ENCODE measurements at regions not wholly inside any gene's neighbourhood (a gene's known extent, or its start where the extent isn't known, plus 50 kb on each side); places are given as distances from the start of the nearest gene placed in this dataset.

DNA sequence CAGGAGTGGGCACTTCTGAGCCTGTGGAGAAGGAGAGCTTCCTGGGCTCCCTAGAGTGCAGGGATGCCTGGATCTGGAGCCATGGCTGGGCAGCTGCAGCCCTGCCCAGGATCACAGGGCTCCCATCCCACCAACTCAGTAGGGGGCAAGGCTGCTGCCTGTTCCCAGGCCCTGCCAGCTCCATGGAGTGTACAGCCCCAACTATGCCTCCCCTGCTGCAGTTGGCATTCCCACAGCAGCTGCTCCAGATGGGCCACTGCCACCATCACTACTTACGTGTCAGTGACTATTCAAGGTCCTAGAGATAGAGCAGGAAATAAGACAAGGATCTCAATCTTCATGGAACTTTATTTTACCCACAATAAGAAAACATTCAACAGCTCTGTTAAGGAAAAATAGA lies 107.1 kb upstream of the TNPO1 start:
- Histone ChIP-seq H3K9me3 (ENCODE audit: low read depth, low read length, poor library complexity, severe bottlenecking) (no peaks in the 10 kb centered on the region), H3K36me3 (ENCODE audit: insufficient read depth, low read length, poor library complexity, severe bottlenecking) (no peaks in the 10 kb centered on the region), H3K4me3 (ENCODE audit: low read depth, low read length, poor library complexity, severe bottlenecking) (no peak overlapping the region), H3K27me3 (replicated peaks; ENCODE audit: insufficient read depth, low read depth, low read length, poor library complexity) (peaks cover 4% of the 10 kb centered on the region), H3K4me1 (ENCODE audit: insufficient read depth, low read length, poor library complexity, severe bottlenecking) (no peaks in the 10 kb centered on the region), H3K27ac (ENCODE audit: low read depth, low read length, poor library complexity, severe bottlenecking) (no peak overlapping the region)
- no peak for DNase-seq (ENCODE audit: low spot score)
- intact Hi-C loops (cut with micrococcal nuclease; ENCODE audit: unreplicated experiment): no loop called here
- TF ChIP-seq, protein P1, sequence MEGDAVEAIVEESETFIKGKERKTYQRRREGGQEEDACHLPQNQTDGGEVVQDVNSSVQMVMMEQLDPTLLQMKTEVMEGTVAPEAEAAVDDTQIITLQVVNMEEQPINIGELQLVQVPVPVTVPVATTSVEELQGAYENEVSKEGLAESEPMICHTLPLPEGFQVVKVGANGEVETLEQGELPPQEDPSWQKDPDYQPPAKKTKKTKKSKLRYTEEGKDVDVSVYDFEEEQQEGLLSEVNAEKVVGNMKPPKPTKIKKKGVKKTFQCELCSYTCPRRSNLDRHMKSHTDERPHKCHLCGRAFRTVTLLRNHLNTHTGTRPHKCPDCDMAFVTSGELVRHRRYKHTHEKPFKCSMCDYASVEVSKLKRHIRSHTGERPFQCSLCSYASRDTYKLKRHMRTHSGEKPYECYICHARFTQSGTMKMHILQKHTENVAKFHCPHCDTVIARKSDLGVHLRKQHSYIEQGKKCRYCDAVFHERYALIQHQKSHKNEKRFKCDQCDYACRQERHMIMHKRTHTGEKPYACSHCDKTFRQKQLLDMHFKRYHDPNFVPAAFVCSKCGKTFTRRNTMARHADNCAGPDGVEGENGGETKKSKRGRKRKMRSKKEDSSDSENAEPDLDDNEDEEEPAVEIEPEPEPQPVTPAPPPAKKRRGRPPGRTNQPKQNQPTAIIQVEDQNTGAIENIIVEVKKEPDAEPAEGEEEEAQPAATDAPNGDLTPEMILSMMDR (conservative IDR thresholded peaks at IDR 0.05; ENCODE audit: low read depth, low read length): no peak
- TF ChIP-seq EZH2 (IDR thresholded peaks at IDR 0.05; ENCODE audit: borderline replicate concordance, low read depth, low read length, poor library complexity, severe bottlenecking): no peak
- ChIA-PET POLR2A (ENCODE audit: low non-redundant PET) (no interaction called here), CTCF (no interaction called here)
- no TSS peak for BruUV-seq (replicated peaks)

DNA sequence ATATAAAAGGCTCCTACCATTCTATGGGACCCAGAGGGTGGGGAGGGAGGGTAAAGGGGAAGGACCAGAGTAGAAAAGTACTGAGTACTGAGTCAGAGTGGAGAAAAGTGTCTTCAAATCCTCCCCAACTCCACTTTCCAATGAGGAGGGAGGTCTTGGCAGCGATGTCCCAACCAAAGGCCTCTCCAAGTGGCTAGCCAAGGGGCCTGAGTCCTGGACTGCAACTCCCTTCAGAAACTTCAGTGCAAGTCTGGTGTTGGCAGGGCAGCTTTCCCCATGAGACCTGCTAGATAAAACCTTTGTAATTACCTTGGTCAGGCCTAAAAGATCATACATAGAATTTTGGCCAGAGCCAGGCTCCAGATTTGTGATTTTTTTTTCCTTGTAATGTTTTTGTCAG lies 111.3 kb upstream of the TNPO1 start:
- no peak for DNase-seq (ENCODE audit: low spot score)
- Histone ChIP-seq H3K9me3 (ENCODE audit: low read depth, low read length, poor library complexity, severe bottlenecking) (no peaks in the 10 kb centered on the region), H3K27ac (ENCODE audit: low read depth, low read length, poor library complexity, severe bottlenecking) (no peak overlapping the region), H3K27me3 (replicated peaks; ENCODE audit: insufficient read depth, low read depth, low read length, poor library complexity) (no peaks in the 10 kb centered on the region), H3K4me3 (ENCODE audit: low read depth, low read length, poor library complexity, severe bottlenecking) (no peak overlapping the region), H3K4me1 (ENCODE audit: insufficient read depth, low read length, poor library complexity, severe bottlenecking) (no peaks in the 10 kb centered on the region), H3K36me3 (ENCODE audit: insufficient read depth, low read length, poor library complexity, severe bottlenecking) (no peaks in the 10 kb centered on the region)
- POLR2A ChIA-PET (ENCODE audit: low non-redundant PET): no interaction called here
- CTCF ChIA-PET: no interaction called here
- intact Hi-C loops (cut with micrococcal nuclease; ENCODE audit: unreplicated experiment): no loop called here
- no TSS peak for BruUV-seq (replicated peaks)
- TF ChIP-seq, protein P1 (conservative IDR thresholded peaks at IDR 0.05; ENCODE audit: low read depth, low read length): no peak
- no peak for TF ChIP-seq EZH2 (IDR thresholded peaks at IDR 0.05; ENCODE audit: borderline replicate concordance, low read depth, low read length, poor library complexity, severe bottlenecking)

DNA sequence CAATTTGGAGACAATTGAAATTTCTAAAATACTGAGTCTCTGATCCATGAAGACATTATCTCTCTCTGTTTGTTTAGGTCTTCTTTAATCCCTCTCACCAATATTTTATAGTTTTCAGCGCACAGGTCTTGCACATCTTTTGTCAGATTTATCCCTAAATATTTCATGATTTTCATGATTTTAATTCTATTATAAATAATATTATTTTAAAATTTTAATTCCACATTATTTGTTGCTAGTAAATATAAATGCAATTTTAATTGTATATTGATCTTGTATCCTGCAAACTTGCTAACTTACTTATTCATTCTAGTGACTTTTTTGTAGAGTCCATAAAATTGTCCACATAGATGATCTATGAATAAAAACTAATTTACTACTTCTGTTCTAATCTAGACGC lies 112.6 kb upstream of the TNPO1 start:
- H3K36me3 ChIP-seq (ENCODE audit: insufficient read depth, low read length, poor library complexity, severe bottlenecking): no peaks in the 10 kb centered on the region
- no peak overlapping the region for H3K27ac ChIP-seq (ENCODE audit: low read depth, low read length, poor library complexity, severe bottlenecking)
- no TSS peak for BruUV-seq (replicated peaks)
- CTCF ChIA-PET: no interaction called here
- H3K4me1 ChIP-seq (ENCODE audit: insufficient read depth, low read length, poor library complexity, severe bottlenecking): no peaks in the 10 kb centered on the region
- H3K9me3 ChIP-seq (ENCODE audit: low read depth, low read length, poor library complexity, severe bottlenecking): no peaks in the 10 kb centered on the region
- H3K27me3 ChIP-seq (replicated peaks; ENCODE audit: insufficient read depth, low read depth, low read length, poor library complexity): no peaks in the 10 kb centered on the region
- intact Hi-C loops (cut with micrococcal nuclease; ENCODE audit: unreplicated experiment): no loop called here
- TF ChIP-seq EZH2 (IDR thresholded peaks at IDR 0.05; ENCODE audit: borderline replicate concordance, low read depth, low read length, poor library complexity, severe bottlenecking): no peak
- TF ChIP-seq, protein P1 (conservative IDR thresholded peaks at IDR 0.05; ENCODE audit: low read depth, low read length): no peak
- POLR2A ChIA-PET (ENCODE audit: low non-redundant PET): no interaction called here
- no peak for DNase-seq (ENCODE audit: low spot score)
- H3K4me3 ChIP-seq (ENCODE audit: low read depth, low read length, poor library complexity, severe bottlenecking): no peak overlapping the region
